CD4-positive, CD25-positive, alpha-beta regulatory T cell (primary cell): ENCODE measurements at regions not wholly inside any gene's neighbourhood (a gene's known extent, or its start where the extent isn't known, plus 50 kb on each side); places are given as distances from the start of the nearest gene placed in this dataset.

Experiments
- ATAC-seq, 2 donors: fragments of 150-1000 bp; cut with Tn5 transposase; one replicate each; pipeline ENCODE4 v1.10.0; 2021; ENCODE audit warnings: low read depth in 2 of 2, moderate number of reproducible peaks in 2 of 2, moderate library complexity in 1 of 2
- DNase-seq, 3 donors: peaks; one replicate each; pipeline versions ENCODE4 v3.0.0 to v3.0.0-alpha.2; 2012 to 2022; ENCODE audit warnings: mixed read lengths in 1 of 3
- H3K27ac ChIP-seq: one replicate; pipeline ENCODE4 v1.7.0; 2013; ENCODE audit warnings: mild to moderate bottlenecking, low read length; ENCODE audit not compliant: insufficient read depth, poor library complexity, severe bottlenecking
- H3K27me3 ChIP-seq: one replicate; pipeline ENCODE4 v1.7.0; 2013; ENCODE audit warnings: low read length; ENCODE audit not compliant: control insufficient read depth, insufficient read depth
- H3K36me3 ChIP-seq: one replicate; pipeline ENCODE4 v1.7.0; 2013; ENCODE audit warnings: mild to moderate bottlenecking, low read length, moderate library complexity; ENCODE audit not compliant: control insufficient read depth, insufficient read depth
- H3K4me1 ChIP-seq: 2 replicates; pipeline ENCODE4 v1.7.0; 2013; ENCODE audit warnings: mild to moderate bottlenecking, low read length; ENCODE audit not compliant: insufficient read depth, control insufficient read depth, poor library complexity, severe bottlenecking
- H3K4me3 ChIP-seq: one replicate; pipeline ENCODE4 v1.7.0; 2013; ENCODE audit warnings: low read depth, mild to moderate bottlenecking, low read length, moderate library complexity
- H3K9me3 ChIP-seq, 2 experiments: 1 replicate in 1 of 2; 2 replicates in 1 of 2; pipeline ENCODE4 v1.7.0; 2013; ENCODE audit warnings: low read length in 2 of 2, mild to moderate bottlenecking in 1 of 2, moderate library complexity in 1 of 2; ENCODE audit not compliant: control insufficient read depth in 2 of 2
- H3K27ac Mint-ChIP-seq, 3 donors: one replicate each; pipeline ENCODE4 v1.8.0; 2020 to 2022; ENCODE audit warnings: mild to moderate bottlenecking in 3 of 3, mixed read lengths in 3 of 3, moderate library complexity in 2 of 3
- H3K27me3 Mint-ChIP-seq: one replicate; pipeline ENCODE4 v1.8.0; 2022; ENCODE audit warnings: mild to moderate bottlenecking, mixed read lengths
- H3K36me3 Mint-ChIP-seq: one replicate; pipeline ENCODE4 v1.8.0; 2020; ENCODE audit warnings: mixed read lengths
- H3K4me1 Mint-ChIP-seq, 4 donors: one replicate each; pipeline ENCODE4 v1.8.0; 2020 to 2022; ENCODE audit warnings: mixed read lengths in 4 of 4, mild to moderate bottlenecking in 1 of 4
- H3K4me3 Mint-ChIP-seq, 4 donors: one replicate each; pipeline ENCODE4 v1.8.0; 2020 to 2022; ENCODE audit warnings: mild to moderate bottlenecking in 4 of 4, mixed read lengths in 4 of 4, moderate library complexity in 3 of 4
- H3K9me3 Mint-ChIP-seq, 7 donors: one replicate each; pipeline ENCODE4 v1.8.0; 2020 to 2022; ENCODE audit warnings: mixed read lengths in 7 of 7, mild to moderate bottlenecking in 3 of 7, moderate library complexity in 2 of 7

DNA sequence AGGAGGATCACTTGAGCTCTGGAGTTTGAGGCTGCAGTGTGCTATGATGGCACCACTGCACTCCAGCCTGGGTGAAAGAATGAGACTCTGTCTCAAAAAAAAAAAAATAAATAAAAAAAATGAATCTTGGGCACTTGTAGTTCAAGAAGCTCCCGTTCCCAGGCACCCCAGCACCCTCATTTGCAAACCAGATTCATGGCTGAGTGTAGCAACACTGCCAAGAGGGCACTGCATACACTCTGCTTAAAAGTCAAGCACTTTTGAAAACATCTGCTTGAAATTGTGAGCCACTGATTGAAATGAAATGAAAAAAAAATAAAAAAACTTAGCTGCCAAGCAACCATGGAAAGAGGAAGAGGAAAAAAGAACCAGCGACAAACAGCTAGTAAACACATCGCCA, 124.7 kb upstream of the SASH1 start:
- no peaks in the 10 kb centered on the region for H3K9me3 ChIP-seq
- H3K4me3 Mint-ChIP-seq = no peak overlapping the region
- no peak for DNase-seq
- H3K4me1 ChIP-seq = no peaks in the 10 kb centered on the region
- no peak overlapping the region for H3K4me3 ChIP-seq
- peaks cover 4% of the 10 kb centered on the region for H3K27me3 ChIP-seq
- no peak for ATAC-seq
- peaks cover 0 to 6% (median 0%) of the 10 kb centered on the region in 7 donors for H3K9me3 Mint-ChIP-seq
- no peaks in the 10 kb centered on the region for H3K36me3 Mint-ChIP-seq
- H3K27ac ChIP-seq = no peak overlapping the region
- no peaks in the 10 kb centered on the region for H3K4me1 Mint-ChIP-seq
- H3K27me3 Mint-ChIP-seq = peaks cover 29% of the 10 kb centered on the region
- H3K36me3 ChIP-seq = no peaks in the 10 kb centered on the region
- H3K27ac Mint-ChIP-seq = no peak overlapping the region

DNA sequence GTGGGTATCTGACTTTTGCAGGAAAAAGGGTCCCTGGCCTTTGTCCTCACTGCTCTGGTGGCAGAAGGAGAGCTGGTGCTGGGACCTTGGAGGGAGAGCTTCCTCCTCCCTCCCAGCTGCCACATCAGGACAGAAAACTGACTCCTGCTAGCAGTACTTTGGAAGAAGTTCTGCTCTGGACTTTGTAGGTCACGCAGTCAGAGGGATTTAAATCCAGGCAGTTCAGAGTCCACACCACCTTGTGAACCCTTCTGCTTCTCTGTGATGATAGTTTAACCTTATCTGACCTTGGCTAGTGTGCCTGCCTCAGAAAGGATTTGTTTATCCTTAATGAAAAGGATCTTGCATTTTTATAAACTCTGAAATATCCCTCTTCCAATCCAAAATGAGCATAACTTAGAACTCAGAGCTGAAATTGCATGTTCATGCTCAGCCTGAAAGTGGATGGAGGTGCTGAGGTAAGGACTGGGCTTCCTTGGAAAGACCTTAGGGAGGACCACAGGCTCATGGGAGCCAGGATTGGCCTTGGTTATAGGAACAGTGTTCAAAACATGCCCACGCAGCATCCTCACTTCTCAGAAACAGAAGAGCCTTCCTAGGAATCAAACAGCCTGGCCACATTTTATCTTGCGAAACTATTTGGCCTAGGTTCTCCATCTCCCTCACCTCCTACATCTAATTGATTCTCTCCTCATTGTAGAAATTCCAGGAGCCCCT, 123.9 kb upstream of the SASH1 start:
- H3K27me3 Mint-ChIP-seq = peaks cover 23% of the 10 kb centered on the region
- H3K9me3 ChIP-seq = no peaks in the 10 kb centered on the region
- DNase-seq = no peak
- H3K36me3 ChIP-seq = no peaks in the 10 kb centered on the region
- H3K4me3 ChIP-seq = no peak overlapping the region
- H3K4me3 Mint-ChIP-seq = no peak overlapping the region
- no peak overlapping the region for H3K27ac ChIP-seq
- H3K9me3 Mint-ChIP-seq = peaks cover 0 to 6% (median 0%) of the 10 kb centered on the region in 7 donors
- peaks cover 4% of the 10 kb centered on the region for H3K27me3 ChIP-seq
- no peaks in the 10 kb centered on the region for H3K4me1 ChIP-seq
- H3K36me3 Mint-ChIP-seq = no peaks in the 10 kb centered on the region
- no peak for ATAC-seq
- H3K27ac Mint-ChIP-seq = no peak overlapping the region
- H3K4me1 Mint-ChIP-seq = no peaks in the 10 kb centered on the region

DNA sequence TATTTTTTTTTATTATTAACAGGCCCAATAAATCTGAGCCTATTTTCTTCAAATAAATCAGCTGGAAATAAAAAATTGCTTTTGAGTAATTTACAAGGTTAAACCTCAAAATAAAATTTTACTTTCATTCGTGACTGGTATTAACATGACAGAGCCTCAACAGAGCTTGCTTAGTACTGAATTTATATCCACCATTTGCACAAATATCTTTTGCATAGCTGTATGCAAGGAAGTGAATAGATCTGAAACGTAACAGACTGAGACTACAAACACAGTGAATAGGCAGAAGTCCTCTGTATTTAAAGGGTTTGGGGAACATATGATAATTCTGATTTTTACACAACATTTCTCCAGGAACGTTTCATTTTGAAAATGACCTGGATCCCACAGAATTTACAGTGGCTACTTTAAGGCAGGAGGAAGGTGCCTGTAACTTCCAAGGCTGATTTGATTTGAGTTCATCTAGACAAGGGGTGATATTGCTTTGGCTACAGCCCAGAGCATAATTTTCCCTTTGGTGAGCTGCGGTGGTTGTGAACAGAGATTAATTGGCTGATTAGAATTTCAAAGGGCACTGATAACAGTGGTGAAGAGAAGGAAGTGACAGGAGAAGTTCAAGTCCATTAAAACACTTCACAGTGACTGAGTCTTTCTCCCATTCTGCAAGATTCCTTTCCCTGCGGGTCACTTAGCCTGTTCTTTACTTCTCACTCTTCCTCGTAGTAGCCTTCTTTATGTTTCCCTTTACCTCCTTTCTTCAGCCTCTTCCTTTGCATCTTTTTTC, 121.2 kb upstream of the SASH1 start:
- Histone ChIP-seq H3K27ac (no peak overlapping the region), H3K27me3 (peaks cover 4% of the 10 kb centered on the region), H3K36me3 (no peaks in the 10 kb centered on the region), H3K9me3 (no peaks in the 10 kb centered on the region), H3K4me3 (no peak overlapping the region), H3K4me1 (no peaks in the 10 kb centered on the region)
- Mint-ChIP-seq H3K4me3 (no peak overlapping the region), H3K27me3 (peaks cover 16% of the 10 kb centered on the region), H3K9me3 (peaks cover 0 to 6% (median 0%) of the 10 kb centered on the region in 7 donors), H3K4me1 (no peaks in the 10 kb centered on the region), H3K36me3 (no peaks in the 10 kb centered on the region), H3K27ac (no peak overlapping the region)
- DNase-seq = no peak
- ATAC-seq = no peak

DNA sequence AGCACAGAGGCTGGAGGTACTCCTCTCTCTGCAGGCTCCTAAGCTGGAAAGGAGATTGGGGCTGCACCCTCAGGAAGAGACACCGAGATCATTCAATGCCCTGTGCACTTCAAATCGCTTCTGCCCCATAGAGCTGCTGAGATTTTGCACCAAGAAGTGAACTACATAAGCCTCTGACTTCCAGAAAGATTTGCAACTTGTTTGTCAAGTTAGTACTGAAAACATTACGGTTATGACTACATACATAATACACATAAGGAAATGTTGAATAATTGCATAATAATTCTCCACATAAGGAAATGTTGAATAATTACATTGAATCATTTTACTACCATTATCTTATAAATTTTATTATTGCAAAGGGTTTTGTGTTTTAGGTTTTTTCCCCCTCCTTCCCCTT, 120.3 kb upstream of the SASH1 start:
- no peaks in the 10 kb centered on the region for H3K4me1 ChIP-seq
- no peak for DNase-seq
- no peaks in the 10 kb centered on the region for H3K4me1 Mint-ChIP-seq
- H3K36me3 ChIP-seq = no peaks in the 10 kb centered on the region
- H3K9me3 Mint-ChIP-seq = peaks cover 0 to 10% (median 0%) of the 10 kb centered on the region in 7 donors
- H3K4me3 Mint-ChIP-seq = no peak overlapping the region
- H3K27me3 Mint-ChIP-seq = peaks cover 14% of the 10 kb centered on the region
- no peak overlapping the region for H3K27ac Mint-ChIP-seq
- H3K27ac ChIP-seq = no peak overlapping the region
- no peak overlapping the region for H3K4me3 ChIP-seq
- H3K9me3 ChIP-seq = no peaks in the 10 kb centered on the region
- H3K36me3 Mint-ChIP-seq = no peaks in the 10 kb centered on the region
- ATAC-seq = no peak
- H3K27me3 ChIP-seq = peaks cover 4% of the 10 kb centered on the region

- Histone ChIP-seq H3K27ac (no peak overlapping the region), H3K4me1 (no peaks in the 10 kb centered on the region), H3K9me3 (no peaks in the 10 kb centered on the region), H3K36me3 (no peaks in the 10 kb centered on the region), H3K4me3 (no peak overlapping the region), H3K27me3 (peaks cover 4% of the 10 kb centered on the region)
- DNase-seq (no peak), ATAC-seq (no peak)
- Mint-ChIP-seq H3K27ac (no peak overlapping the region), H3K4me1 (no peaks in the 10 kb centered on the region), H3K4me3 (no peak overlapping the region), H3K36me3 (no peaks in the 10 kb centered on the region), H3K27me3 (peaks cover 14% of the 10 kb centered on the region), H3K9me3 (peaks cover 0 to 10% (median 0%) of the 10 kb centered on the region in 7 donors)
Observed at GRCh38 chr6:148222846-148223245, 119.8 kb upstream of the SASH1 start.

DNA sequence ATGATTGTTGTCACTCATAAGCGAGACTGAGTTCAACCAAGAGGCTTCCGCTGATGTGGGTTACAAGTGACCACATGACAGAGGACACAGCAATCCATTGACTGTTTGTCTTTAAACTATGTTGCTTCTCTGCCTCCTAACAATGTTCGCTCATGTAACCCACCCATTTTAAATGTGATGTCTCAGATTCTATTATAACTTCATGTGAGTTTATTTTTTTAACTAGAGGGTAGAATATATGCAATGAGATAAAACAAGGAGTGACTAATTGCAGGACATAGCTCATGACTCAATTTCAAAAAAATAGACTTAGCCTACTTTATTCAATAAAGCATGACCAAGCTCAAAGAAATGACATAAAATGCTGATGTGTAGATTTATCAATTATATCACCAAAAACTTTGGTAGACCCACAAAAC, 119.2 kb upstream of the SASH1 start:
- no peak for ATAC-seq
- Histone ChIP-seq H3K27me3 (peaks cover 2% of the 10 kb centered on the region), H3K27ac (no peak overlapping the region), H3K4me1 (no peaks in the 10 kb centered on the region), H3K36me3 (no peaks in the 10 kb centered on the region), H3K9me3 (no peaks in the 10 kb centered on the region), H3K4me3 (no peak overlapping the region)
- Mint-ChIP-seq H3K27ac (no peak overlapping the region), H3K4me3 (no peak overlapping the region), H3K36me3 (no peaks in the 10 kb centered on the region), H3K9me3 (peaks cover 0 to 8% (median 0%) of the 10 kb centered on the region in 7 donors), H3K4me1 (no peaks in the 10 kb centered on the region), H3K27me3 (peaks cover 10% of the 10 kb centered on the region)
- DNase-seq = no peak

GRCh38 chr6:148225871-148226270, 116.8 kb upstream of the SASH1 start:
- H3K4me1 Mint-ChIP-seq = no peaks in the 10 kb centered on the region
- H3K27me3 Mint-ChIP-seq = peaks cover 7% of the 10 kb centered on the region
- H3K36me3 Mint-ChIP-seq = no peaks in the 10 kb centered on the region
- no peak for ATAC-seq
- no peak overlapping the region for H3K4me3 Mint-ChIP-seq
- DNase-seq = no peak
- no peak overlapping the region for H3K4me3 ChIP-seq
- H3K27ac ChIP-seq = no peak overlapping the region
- no peak overlapping the region for H3K27ac Mint-ChIP-seq
- H3K4me1 ChIP-seq = no peaks in the 10 kb centered on the region
- H3K36me3 ChIP-seq = no peaks in the 10 kb centered on the region
- H3K9me3 Mint-ChIP-seq = peaks cover 0 to 7% (median 0%) of the 10 kb centered on the region in 7 donors
- H3K27me3 ChIP-seq = peaks cover 2% of the 10 kb centered on the region
- H3K9me3 ChIP-seq = no peaks in the 10 kb centered on the region
